ENCODE measurements at regions not wholly inside any gene's neighbourhood (a gene's known extent, or its start where the extent isn't known, plus 50 kb on each side); places are given as distances from the start of the nearest gene placed in this dataset.

- DNase-seq (ENCODE audit: low read depth in 4 of 6, low spot score in 6 of 6), result no peak
- no peaks in the 10 kb centered on the region for H3K27me3 ChIP-seq (ENCODE audit: control insufficient read depth, insufficient read depth, low read length)
- H3K9me3 ChIP-seq (ENCODE audit: control insufficient read depth, insufficient read depth, low read length), result no peaks in the 10 kb centered on the region
- H3K36me3 ChIP-seq (ENCODE audit: control insufficient read depth, insufficient read depth, low read length), result no peaks in the 10 kb centered on the region
- H3K27ac ChIP-seq (ENCODE audit: low read depth, low read length), result no peak overlapping the region
- 83% methylated on average over 1 of the region's 6 CpGs for WGBS (ENCODE audit: insufficient coverage)
- no peak overlapping the region for H3K4me3 ChIP-seq (ENCODE audit: low read depth, low read length)
- no peaks in the 10 kb centered on the region for H3K4me1 ChIP-seq (ENCODE audit: control insufficient read depth, insufficient read depth, low read length)
Observed at GRCh38 chr3:40996827-40997710, 202.2 kb upstream of the CTNNB1 start.

- Histone ChIP-seq H3K4me3 (ENCODE audit: low read depth, low read length) (no peak overlapping the region), H3K9me3 (ENCODE audit: control insufficient read depth, insufficient read depth, low read length) (no peaks in the 10 kb centered on the region), H3K4me1 (ENCODE audit: control insufficient read depth, insufficient read depth, low read length) (no peaks in the 10 kb centered on the region), H3K36me3 (ENCODE audit: control insufficient read depth, insufficient read depth, low read length) (no peaks in the 10 kb centered on the region), H3K27ac (ENCODE audit: low read depth, low read length) (no peak overlapping the region), H3K27me3 (ENCODE audit: control insufficient read depth, insufficient read depth, low read length) (no peaks in the 10 kb centered on the region)
- no peak for DNase-seq (ENCODE audit: low read depth in 4 of 6, low spot score in 6 of 6)
- WGBS (ENCODE audit: insufficient coverage), result 88% methylated on average over 15 of the region's 15 CpGs
Observed at GRCh38 chr3:40997711-40998519, 201.4 kb upstream of the CTNNB1 start.

- no peak for DNase-seq (ENCODE audit: low read depth in 4 of 6, low spot score in 6 of 6)
- Histone ChIP-seq H3K27me3 (ENCODE audit: control insufficient read depth, insufficient read depth, low read length) (no peaks in the 10 kb centered on the region), H3K36me3 (ENCODE audit: control insufficient read depth, insufficient read depth, low read length) (no peaks in the 10 kb centered on the region), H3K9me3 (ENCODE audit: control insufficient read depth, insufficient read depth, low read length) (no peaks in the 10 kb centered on the region), H3K4me1 (ENCODE audit: control insufficient read depth, insufficient read depth, low read length) (no peaks in the 10 kb centered on the region), H3K27ac (ENCODE audit: low read depth, low read length) (no peak overlapping the region), H3K4me3 (ENCODE audit: low read depth, low read length) (no peak overlapping the region)
- 76% methylated on average over 2 of the region's 2 CpGs for WGBS (ENCODE audit: insufficient coverage)
Observed at GRCh38 chr3:40999682-41000081, 199.6 kb upstream of the CTNNB1 start.

GRCh38 chr3:41000471-41000870, 198.8 kb upstream of the CTNNB1 start:
- Histone ChIP-seq H3K27ac (ENCODE audit: low read depth, low read length) (no peak overlapping the region), H3K27me3 (ENCODE audit: control insufficient read depth, insufficient read depth, low read length) (no peaks in the 10 kb centered on the region), H3K4me3 (ENCODE audit: low read depth, low read length) (no peak overlapping the region), H3K4me1 (ENCODE audit: control insufficient read depth, insufficient read depth, low read length) (no peaks in the 10 kb centered on the region), H3K9me3 (ENCODE audit: control insufficient read depth, insufficient read depth, low read length) (no peaks in the 10 kb centered on the region), H3K36me3 (ENCODE audit: control insufficient read depth, insufficient read depth, low read length) (no peaks in the 10 kb centered on the region)
- WGBS (ENCODE audit: insufficient coverage), result 44% methylated on average over 2 of the region's 6 CpGs
- DNase-seq (ENCODE audit: low read depth in 4 of 6, low spot score in 6 of 6), result peak in 1 of 6 donors; percentile 25

GRCh38 chr3:41001556-41001955, 197.7 kb upstream of the CTNNB1 start:
- Histone ChIP-seq H3K27me3 (ENCODE audit: control insufficient read depth, insufficient read depth, low read length) (no peaks in the 10 kb centered on the region), H3K36me3 (ENCODE audit: control insufficient read depth, insufficient read depth, low read length) (no peaks in the 10 kb centered on the region), H3K27ac (ENCODE audit: low read depth, low read length) (no peak overlapping the region), H3K4me1 (ENCODE audit: control insufficient read depth, insufficient read depth, low read length) (no peaks in the 10 kb centered on the region), H3K4me3 (ENCODE audit: low read depth, low read length) (no peak overlapping the region), H3K9me3 (ENCODE audit: control insufficient read depth, insufficient read depth, low read length) (no peaks in the 10 kb centered on the region)
- no CpG with 5 or more reads among the region's 1 CpG for WGBS (ENCODE audit: insufficient coverage)
- DNase-seq (ENCODE audit: low read depth in 4 of 6, low spot score in 6 of 6), result no peak

- Histone ChIP-seq H3K4me3 (ENCODE audit: low read depth, low read length) (no peak overlapping the region), H3K4me1 (ENCODE audit: control insufficient read depth, insufficient read depth, low read length) (no peaks in the 10 kb centered on the region), H3K36me3 (ENCODE audit: control insufficient read depth, insufficient read depth, low read length) (no peaks in the 10 kb centered on the region), H3K9me3 (ENCODE audit: control insufficient read depth, insufficient read depth, low read length) (no peaks in the 10 kb centered on the region), H3K27me3 (ENCODE audit: control insufficient read depth, insufficient read depth, low read length) (no peaks in the 10 kb centered on the region), H3K27ac (ENCODE audit: low read depth, low read length) (no peak overlapping the region)
- WGBS (ENCODE audit: insufficient coverage), result 50% methylated on average over 3 of the region's 4 CpGs
- DNase-seq (ENCODE audit: low read depth in 4 of 6, low spot score in 6 of 6), result no peak
Observed at GRCh38 chr3:41002104-41002503, 197.2 kb upstream of the CTNNB1 start.

- no peak overlapping the region for H3K4me3 ChIP-seq (ENCODE audit: low read depth, low read length)
- no peaks in the 10 kb centered on the region for H3K27me3 ChIP-seq (ENCODE audit: control insufficient read depth, insufficient read depth, low read length)
- H3K4me1 ChIP-seq (ENCODE audit: control insufficient read depth, insufficient read depth, low read length), result no peaks in the 10 kb centered on the region
- no peaks in the 10 kb centered on the region for H3K36me3 ChIP-seq (ENCODE audit: control insufficient read depth, insufficient read depth, low read length)
- no peak overlapping the region for H3K27ac ChIP-seq (ENCODE audit: low read depth, low read length)
- H3K9me3 ChIP-seq (ENCODE audit: control insufficient read depth, insufficient read depth, low read length), result peaks cover 2% of the 10 kb centered on the region
- no peak for DNase-seq (ENCODE audit: low read depth in 4 of 6, low spot score in 6 of 6)
Observed at GRCh38 chr3:41007399-41007798, 191.9 kb upstream of the CTNNB1 start.

- Histone ChIP-seq H3K36me3 (ENCODE audit: control insufficient read depth, insufficient read depth, low read length) (no peaks in the 10 kb centered on the region), H3K4me1 (ENCODE audit: control insufficient read depth, insufficient read depth, low read length) (no peaks in the 10 kb centered on the region), H3K9me3 (ENCODE audit: control insufficient read depth, insufficient read depth, low read length) (peaks cover 2% of the 10 kb centered on the region), H3K27ac (ENCODE audit: low read depth, low read length) (no peak overlapping the region), H3K27me3 (ENCODE audit: control insufficient read depth, insufficient read depth, low read length) (no peaks in the 10 kb centered on the region), H3K4me3 (ENCODE audit: low read depth, low read length) (no peak overlapping the region)
- DNase-seq (ENCODE audit: low read depth in 4 of 6, low spot score in 6 of 6), result no peak
- 50% methylated on average over 1 of the region's 2 CpGs for WGBS (ENCODE audit: insufficient coverage)
Observed at GRCh38 chr3:41011854-41012253, 187.5 kb upstream of the CTNNB1 start.

GRCh38 chr3:41018855-41019254, 180.4 kb upstream of the CTNNB1 start:
- whole genome bisulfite sequencing (ENCODE audit: insufficient coverage), result no CpG with 5 or more reads among the region's 2 CpGs
- Histone ChIP-seq H3K36me3 (ENCODE audit: control insufficient read depth, insufficient read depth, low read length) (no peaks in the 10 kb centered on the region), H3K27ac (ENCODE audit: low read depth, low read length) (no peak overlapping the region), H3K4me1 (ENCODE audit: control insufficient read depth, insufficient read depth, low read length) (no peaks in the 10 kb centered on the region), H3K9me3 (ENCODE audit: control insufficient read depth, insufficient read depth, low read length) (no peaks in the 10 kb centered on the region), H3K4me3 (ENCODE audit: low read depth, low read length) (no peak overlapping the region), H3K27me3 (ENCODE audit: control insufficient read depth, insufficient read depth, low read length) (no peaks in the 10 kb centered on the region)
- no peak for DNase-seq (ENCODE audit: low read depth in 4 of 6, low spot score in 6 of 6)

Data from spinal cord (tissue), 9 donors.